ENCODE measurements at regions not wholly inside any gene's neighbourhood (a gene's known extent, or its start where the extent isn't known, plus 50 kb on each side); places are given as distances from the start of the nearest gene placed in this dataset.
A peak's percentile ranks its signal among the peaks of the same experiment; 100 is the strongest.

GRCh38 chr12:126198516-126198915 lies 1133.3 kb downstream of the AACS start:
- POLR2A ChIA-PET, result interaction anchor here (0.6 to 0.9 kb wide), 2 partner anchors 53 to 663 kb away, joined by 3 read pairs; no protein-coding TSS in a partner anchor
- intact Hi-C loops (cut with micrococcal nuclease), result no loop called here
- Mint-ChIP-seq H3K4me1 (ENCODE audit: insufficient read depth, unreplicated experiment) (peaks cover 10% of the 10 kb centered on the region), H3K27me3 (ENCODE audit: insufficient read depth, unreplicated experiment) (no peaks in the 10 kb centered on the region), H3K27ac (ENCODE audit: low read depth, unreplicated experiment) (no peak overlapping the region), H3K36me3 (ENCODE audit: insufficient read depth, unreplicated experiment) (no peaks in the 10 kb centered on the region), H3K4me3 (ENCODE audit: unreplicated experiment) (no peak overlapping the region), H3K9me3 (ENCODE audit: unreplicated experiment) (no peaks in the 10 kb centered on the region)
- CTCF ChIA-PET, result interaction anchor here (0.6 to 1.4 kb wide), 4 partner anchors 23 to 1248 kb away, joined by 3 to 5 read pairs (median 4); no protein-coding TSS in a partner anchor
- TF ChIP-seq CTCF (IDR thresholded peaks at IDR 0.05; ENCODE audit: unreplicated experiment), result no peak
- DNase-seq (ENCODE audit: unreplicated experiment), result no peak
- BruUV-seq (replicated peaks), result no TSS peak

GRCh38 chr12:126198966-126199692 lies 1133.9 kb downstream of the AACS start:
- intact Hi-C loops (cut with micrococcal nuclease), result no loop called here
- ChIA-PET POLR2A (interaction anchor here (0.9 kb wide), 1 partner anchor 53 kb away, joined by 3 read pairs; no protein-coding TSS in a partner anchor), CTCF (interaction anchor here (0.6 to 1.4 kb wide), 4 partner anchors 22 to 666 kb away, joined by 3 to 5 read pairs (median 3); no protein-coding TSS in a partner anchor)
- no peaks in the 10 kb centered on the region for H3K9me3 Mint-ChIP-seq (ENCODE audit: unreplicated experiment)
- H3K4me1 Mint-ChIP-seq (ENCODE audit: insufficient read depth, unreplicated experiment), result peaks cover 10% of the 10 kb centered on the region
- no peaks in the 10 kb centered on the region for H3K36me3 Mint-ChIP-seq (ENCODE audit: insufficient read depth, unreplicated experiment)
- no peak for TF ChIP-seq CTCF (IDR thresholded peaks at IDR 0.05; ENCODE audit: unreplicated experiment)
- DNase-seq (ENCODE audit: unreplicated experiment), result peak; percentile 86
- BruUV-seq (replicated peaks), result no TSS peak
- H3K4me3 Mint-ChIP-seq (ENCODE audit: unreplicated experiment), result no peak overlapping the region
- H3K27me3 Mint-ChIP-seq (ENCODE audit: insufficient read depth, unreplicated experiment), result no peaks in the 10 kb centered on the region
- H3K27ac Mint-ChIP-seq (ENCODE audit: low read depth, unreplicated experiment), result no peak overlapping the region

- Mint-ChIP-seq H3K27me3 (ENCODE audit: insufficient read depth, unreplicated experiment) (no peaks in the 10 kb centered on the region), H3K36me3 (ENCODE audit: insufficient read depth, unreplicated experiment) (no peaks in the 10 kb centered on the region), H3K4me3 (ENCODE audit: unreplicated experiment) (no peak overlapping the region), H3K4me1 (ENCODE audit: insufficient read depth, unreplicated experiment) (peaks cover 10% of the 10 kb centered on the region), H3K9me3 (ENCODE audit: unreplicated experiment) (no peaks in the 10 kb centered on the region), H3K27ac (ENCODE audit: low read depth, unreplicated experiment) (no peak overlapping the region)
- DNase-seq (ENCODE audit: unreplicated experiment), result no peak
- no peak for TF ChIP-seq CTCF (IDR thresholded peaks at IDR 0.05; ENCODE audit: unreplicated experiment)
- BruUV-seq (replicated peaks), result no TSS peak
- ChIA-PET POLR2A (no interaction called here), CTCF (interaction anchor here (0.6 kb wide), 1 partner anchor 17 kb away, joined by 3 read pairs; no protein-coding TSS in a partner anchor)
- intact Hi-C loops (cut with micrococcal nuclease), result no loop called here
Measured at GRCh38 chr12:126201981-126202537, 1136.8 kb downstream of the AACS start.

GRCh38 chr12:126204326-126204725 lies 1139.1 kb downstream of the AACS start:
- Mint-ChIP-seq H3K9me3 (ENCODE audit: unreplicated experiment) (no peaks in the 10 kb centered on the region), H3K27ac (ENCODE audit: low read depth, unreplicated experiment) (no peak overlapping the region), H3K4me3 (ENCODE audit: unreplicated experiment) (no peak overlapping the region), H3K36me3 (ENCODE audit: insufficient read depth, unreplicated experiment) (no peaks in the 10 kb centered on the region), H3K27me3 (ENCODE audit: insufficient read depth, unreplicated experiment) (no peaks in the 10 kb centered on the region), H3K4me1 (ENCODE audit: insufficient read depth, unreplicated experiment) (peaks cover 2% of the 10 kb centered on the region)
- CTCF ChIA-PET, result interaction anchor here (0.5 kb wide), 1 partner anchor 1485 kb away, joined by 5 read pairs; no protein-coding TSS in a partner anchor
- POLR2A ChIA-PET, result no interaction called here
- intact Hi-C loops (cut with micrococcal nuclease), result no loop called here
- no peak for TF ChIP-seq CTCF (IDR thresholded peaks at IDR 0.05; ENCODE audit: unreplicated experiment)
- no TSS peak for BruUV-seq (replicated peaks)
- no peak for DNase-seq (ENCODE audit: unreplicated experiment)
